Stomach smooth muscle (tissue), 2 donors: ENCODE measurements at regions not wholly inside any gene's neighbourhood (a gene's known extent, or its start where the extent isn't known, plus 50 kb on each side); places are given as distances from the start of the nearest gene placed in this dataset.
"Not testable (repeated sequence)": the region's sequence is repeated elsewhere in the genome, so short reads cannot be mapped to it uniquely, and the experiment has no call there.

ENCODE experiments used
- H3K27ac ChIP-seq: one replicate; pipeline ENCODE4 v1.7.0; 2013; ENCODE audit warnings: mild to moderate bottlenecking, low read length, inconsistent platforms
- H3K27me3 ChIP-seq, 2 donors: one replicate each; pipeline ENCODE4 v1.7.0; 2013; ENCODE audit warnings: low read length in 2 of 2; ENCODE audit not compliant: insufficient read depth in 2 of 2, control insufficient read depth in 1 of 2
- H3K36me3 ChIP-seq, 2 donors: one replicate each; pipeline ENCODE4 v1.7.0; 2013; ENCODE audit warnings: low read length in 2 of 2; ENCODE audit not compliant: control insufficient read depth in 2 of 2, insufficient read depth in 2 of 2
- H3K4me1 ChIP-seq: one replicate; pipeline ENCODE4 v1.7.0; 2013; ENCODE audit warnings: low read length; ENCODE audit not compliant: control insufficient read depth, insufficient read depth
- H3K4me3 ChIP-seq, 2 donors: one replicate each; pipeline ENCODE4 v1.7.0; 2013; ENCODE audit warnings: low read length in 2 of 2
- H3K9ac ChIP-seq, 2 donors: one replicate each; pipeline ENCODE4 v1.7.0; 2013; ENCODE audit warnings: low read length in 2 of 2, mild to moderate bottlenecking in 1 of 2
- H3K9me3 ChIP-seq, 2 donors: one replicate each; pipeline ENCODE4 v1.7.0; 2013; ENCODE audit warnings: low read length in 2 of 2; ENCODE audit not compliant: control insufficient read depth in 2 of 2
- donor health status: healthy.
- donor health status: Pancreatic carcinoma.

- no peaks in the 10 kb centered on the region for H3K4me1 ChIP-seq
- no peak overlapping the region for H3K27ac ChIP-seq
- no peaks in the 10 kb centered on the region for H3K27me3 ChIP-seq
- no peak overlapping the region for H3K9ac ChIP-seq
- no peaks in the 10 kb centered on the region for H3K9me3 ChIP-seq
- H3K36me3 ChIP-seq: no peaks in the 10 kb centered on the region
- no peak overlapping the region for H3K4me3 ChIP-seq
Measured at GRCh38 chr2:204370172-204370718, 175.0 kb upstream of the PARD3B start.

GRCh38 chr2:204373942-204374341, 171.3 kb upstream of the PARD3B start:
- H3K4me1 ChIP-seq: no peaks in the 10 kb centered on the region
- H3K9ac ChIP-seq: no peak overlapping the region
- H3K27me3 ChIP-seq: no peaks in the 10 kb centered on the region
- no peak overlapping the region for H3K4me3 ChIP-seq
- no peak overlapping the region for H3K27ac ChIP-seq
- no peaks in the 10 kb centered on the region for H3K9me3 ChIP-seq
- H3K36me3 ChIP-seq: no peaks in the 10 kb centered on the region

GRCh38 chr2:204380141-204380881, 165.0 kb upstream of the PARD3B start:
- Histone ChIP-seq H3K4me1 (no peaks in the 10 kb centered on the region), H3K9me3 (no peaks in the 10 kb centered on the region), H3K9ac (no peak overlapping the region), H3K36me3 (no peaks in the 10 kb centered on the region), H3K4me3 (no peak overlapping the region), H3K27ac (no peak overlapping the region), H3K27me3 (no peaks in the 10 kb centered on the region)

- no peaks in the 10 kb centered on the region for H3K27me3 ChIP-seq
- no peak overlapping the region for H3K9ac ChIP-seq
- no peaks in the 10 kb centered on the region for H3K36me3 ChIP-seq
- H3K9me3 ChIP-seq: no peaks in the 10 kb centered on the region
- no peak overlapping the region for H3K4me3 ChIP-seq
- H3K4me1 ChIP-seq: no peaks in the 10 kb centered on the region
- H3K27ac ChIP-seq: no peak overlapping the region
Measured at GRCh38 chr2:204386668-204387067, 158.6 kb upstream of the PARD3B start.

DNA sequence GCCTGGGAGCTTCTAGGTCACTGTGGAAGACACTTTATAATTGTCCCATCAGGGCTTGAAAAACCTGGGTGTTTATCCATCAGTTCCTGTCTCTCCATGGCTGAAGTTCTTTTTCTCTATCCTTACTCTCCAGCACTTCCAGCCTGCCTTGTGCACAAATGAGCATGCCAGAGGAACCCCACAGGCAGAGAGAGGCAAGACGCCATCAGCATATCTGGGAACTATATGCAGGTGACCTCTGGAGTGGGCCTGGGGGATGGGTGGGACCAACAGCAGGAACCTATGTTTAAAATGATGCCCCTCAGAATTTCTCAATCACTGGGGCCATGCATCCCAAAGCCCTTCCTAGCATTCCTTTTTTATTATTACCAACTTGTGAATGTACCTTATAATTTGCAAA, 156.2 kb upstream of the PARD3B start:
- H3K4me1 ChIP-seq: no peaks in the 10 kb centered on the region
- no peaks in the 10 kb centered on the region for H3K9me3 ChIP-seq
- H3K4me3 ChIP-seq: no peak overlapping the region
- H3K27ac ChIP-seq: no peak overlapping the region
- H3K27me3 ChIP-seq: no peaks in the 10 kb centered on the region
- H3K9ac ChIP-seq: no peak overlapping the region
- no peaks in the 10 kb centered on the region for H3K36me3 ChIP-seq

DNA sequence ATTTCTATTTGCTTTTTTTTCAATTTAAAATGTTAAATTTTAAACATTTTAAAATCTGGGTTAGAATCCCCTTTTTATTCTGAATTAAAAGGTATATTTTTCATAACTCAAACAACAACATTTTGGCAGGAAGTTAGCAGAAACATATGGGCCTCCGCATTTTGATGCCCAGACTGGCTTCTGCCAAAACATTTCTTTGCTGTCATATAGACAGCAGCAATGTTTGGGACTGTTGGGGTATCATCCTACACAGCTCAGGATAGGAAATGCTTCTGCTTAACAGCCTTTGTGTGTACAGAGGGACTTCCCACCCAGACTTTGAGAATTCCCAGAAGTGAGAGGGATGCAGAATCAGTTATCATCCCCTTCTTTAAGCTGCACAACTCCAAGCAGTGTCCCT, 155.4 kb upstream of the PARD3B start:
- no peak overlapping the region for H3K4me3 ChIP-seq
- no peaks in the 10 kb centered on the region for H3K36me3 ChIP-seq
- no peaks in the 10 kb centered on the region for H3K27me3 ChIP-seq
- H3K27ac ChIP-seq: no peak overlapping the region
- H3K9me3 ChIP-seq: no peaks in the 10 kb centered on the region
- no peak overlapping the region for H3K9ac ChIP-seq
- H3K4me1 ChIP-seq: no peaks in the 10 kb centered on the region

DNA sequence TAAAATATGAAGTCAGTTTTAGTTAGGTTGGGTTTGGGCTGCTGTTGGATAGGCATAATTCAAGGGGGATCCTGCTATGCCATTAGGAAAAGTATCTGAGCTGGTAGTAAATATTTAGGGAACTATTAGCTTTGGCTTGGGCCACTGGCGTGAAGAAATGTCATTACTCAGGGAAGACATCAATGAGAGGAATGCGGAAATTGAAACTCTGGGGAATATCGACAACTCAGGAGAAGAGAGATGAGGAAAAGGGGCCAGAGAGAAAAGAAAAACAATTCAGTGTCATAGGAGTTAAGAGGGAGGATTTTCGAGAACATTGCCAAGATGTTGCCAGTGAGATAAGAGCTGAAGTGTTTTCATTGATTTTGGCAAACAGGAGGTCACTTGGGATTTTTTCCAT, 149.7 kb upstream of the PARD3B start:
- Histone ChIP-seq H3K27me3 (no peaks in the 10 kb centered on the region), H3K9ac (no peak overlapping the region), H3K9me3 (no peaks in the 10 kb centered on the region), H3K27ac (no peak overlapping the region), H3K4me1 (no peaks in the 10 kb centered on the region), H3K4me3 (no peak overlapping the region), H3K36me3 (no peaks in the 10 kb centered on the region)

GRCh38 chr2:204401114-204401513, 144.2 kb upstream of the PARD3B start:
- H3K27ac ChIP-seq: no peak overlapping the region
- H3K9me3 ChIP-seq: no peaks in the 10 kb centered on the region
- no peaks in the 10 kb centered on the region for H3K36me3 ChIP-seq
- H3K4me1 ChIP-seq: no peaks in the 10 kb centered on the region
- H3K9ac ChIP-seq: no peak overlapping the region
- H3K27me3 ChIP-seq: no peaks in the 10 kb centered on the region
- H3K4me3 ChIP-seq: no peak overlapping the region

DNA sequence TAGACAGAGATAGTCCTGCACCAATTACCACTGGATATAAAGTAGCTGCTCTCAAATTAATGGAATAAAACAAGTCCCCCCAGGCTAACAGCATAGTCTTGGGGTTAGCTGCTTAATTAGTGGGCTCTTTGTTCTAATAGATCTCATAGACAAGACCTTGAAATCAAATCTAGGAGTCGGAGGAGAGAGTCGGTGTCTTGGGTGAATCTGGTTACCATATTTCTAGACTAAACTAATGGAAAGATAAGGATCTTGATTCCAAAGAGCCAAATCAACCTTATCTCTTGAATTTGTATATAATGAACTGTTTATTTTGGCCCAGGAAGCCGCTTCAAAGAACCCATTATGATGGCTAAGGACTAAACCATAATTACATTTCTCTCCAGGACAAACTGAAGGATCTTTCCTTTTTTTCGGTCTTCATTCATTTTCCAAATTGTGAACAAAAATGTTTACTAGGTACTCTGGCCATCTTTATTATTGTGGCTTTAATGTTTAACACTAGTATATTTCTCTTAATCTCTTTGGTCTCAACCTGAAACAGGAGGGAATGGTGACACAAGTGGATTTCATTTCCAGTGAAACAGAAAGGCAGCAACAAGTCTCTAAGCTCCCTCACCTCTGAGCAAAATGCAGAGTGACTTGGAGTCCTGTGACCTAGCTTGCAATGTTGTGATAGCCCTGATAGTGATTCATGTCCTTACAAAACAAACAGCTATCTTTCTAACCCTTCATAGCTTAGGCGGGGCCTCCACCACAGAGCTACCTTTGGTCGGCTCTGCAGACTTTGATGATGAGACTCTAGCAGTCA, 137.9 kb upstream of the PARD3B start:
- no peak overlapping the region for H3K4me3 ChIP-seq
- H3K9ac ChIP-seq: no peak overlapping the region
- H3K27ac ChIP-seq: no peak overlapping the region
- H3K9me3 ChIP-seq: no peaks in the 10 kb centered on the region
- H3K4me1 ChIP-seq: no peaks in the 10 kb centered on the region
- H3K27me3 ChIP-seq: no peaks in the 10 kb centered on the region
- H3K36me3 ChIP-seq: no peaks in the 10 kb centered on the region

DNA sequence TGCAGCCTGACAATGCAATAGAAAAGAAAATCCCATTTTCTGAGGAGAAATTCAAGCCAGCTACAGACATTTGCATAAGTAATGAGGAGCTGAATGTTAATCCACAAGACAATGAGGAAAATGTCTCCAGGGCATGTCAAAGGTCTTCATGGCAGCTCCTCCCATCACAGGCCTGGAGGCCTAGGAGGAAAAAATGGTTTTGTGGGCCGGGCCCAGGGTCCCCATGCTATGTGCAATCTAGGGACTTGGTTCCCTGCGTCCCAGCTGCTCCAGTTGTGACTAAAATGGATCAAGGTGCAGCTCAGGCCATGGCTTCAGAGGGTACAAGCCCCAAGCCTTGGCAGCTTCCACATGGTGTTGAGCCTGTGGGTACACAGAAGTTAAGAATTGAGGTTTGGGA, 132.5 kb upstream of the PARD3B start:
- not testable (repeated sequence) for H3K9me3 ChIP-seq, H3K4me3 ChIP-seq, H3K27ac ChIP-seq, H3K27me3 ChIP-seq, H3K9ac ChIP-seq, H3K4me1 ChIP-seq, H3K36me3 ChIP-seq
